Suppressor macrophage treated with lipopolysaccharide for 4 hours (primary cell): ENCODE measurements at regions not wholly inside any gene's neighbourhood (a gene's known extent, or its start where the extent isn't known, plus 50 kb on each side); places are given as distances from the start of the nearest gene placed in this dataset.
A peak's percentile ranks its signal among the peaks of the same experiment; 100 is the strongest.

Experiments
- DNase-seq: peaks from one replicate; pipeline ENCODE4 v3.0.0-alpha.2; 2020

GRCh38 chr20:9981829-9982228 is 53.0 kb upstream of the ANKEF1 start:
- no peak for DNase-seq

GRCh38 chr20:9978397-9979004 is 56.3 kb upstream of the ANKEF1 start:
- peak; percentile 90 for DNase-seq

GRCh38 chr20:9977629-9978028 is 57.2 kb upstream of the ANKEF1 start:
- DNase-seq, result no peak

- DNase-seq, result no peak
Observed at GRCh38 chr20:9974324-9974723, 60.5 kb upstream of the ANKEF1 start.

GRCh38 chr20:9971746-9972145 is 63.0 kb upstream of the ANKEF1 start:
- DNase-seq, result no peak

GRCh38 chr20:9969626-9970025 is 65.2 kb upstream of the ANKEF1 start:
- no peak for DNase-seq

GRCh38 chr20:9968015-9968414 is 66.8 kb upstream of the ANKEF1 start:
- no peak for DNase-seq

GRCh38 chr20:9966966-9967365 is 67.8 kb upstream of the ANKEF1 start:
- DNase-seq, result no peak

- no peak for DNase-seq
Observed at GRCh38 chr20:9963029-9963428, 71.8 kb upstream of the ANKEF1 start.

GRCh38 chr20:9958693-9959092 is 76.1 kb upstream of the ANKEF1 start:
- no peak for DNase-seq

- no peak for DNase-seq
Observed at GRCh38 chr20:9955646-9956045, 79.1 kb upstream of the ANKEF1 start.

GRCh38 chr20:9949563-9949962 is 85.2 kb upstream of the ANKEF1 start:
- DNase-seq, result no peak

- no peak for DNase-seq
Observed at GRCh38 chr20:9945408-9945807, 89.4 kb upstream of the ANKEF1 start.

- no peak for DNase-seq
Observed at GRCh38 chr20:9942736-9943135, 92.1 kb upstream of the ANKEF1 start.

GRCh38 chr20:9940329-9940728 is 94.5 kb upstream of the ANKEF1 start:
- no peak for DNase-seq

- DNase-seq, result no peak
Observed at GRCh38 chr20:9939231-9939630, 95.6 kb upstream of the ANKEF1 start.

- DNase-seq, result no peak
Observed at GRCh38 chr20:9935285-9935684, 96.4 kb upstream of the PAK5 start.

- no peak for DNase-seq
Observed at GRCh38 chr20:9930142-9930541, 91.3 kb upstream of the PAK5 start.

GRCh38 chr20:9928955-9929354 is 90.1 kb upstream of the PAK5 start:
- DNase-seq, result no peak

GRCh38 chr20:9928281-9928737 is 89.4 kb upstream of the PAK5 start:
- DNase-seq, result no peak

GRCh38 chr20:9927224-9927623 is 88.3 kb upstream of the PAK5 start:
- no peak for DNase-seq

- no peak for DNase-seq
Observed at GRCh38 chr20:9926476-9926875, 87.6 kb upstream of the PAK5 start.

- DNase-seq, result no peak
Observed at GRCh38 chr20:9926007-9926406, 87.1 kb upstream of the PAK5 start.

GRCh38 chr20:9923648-9924047 is 84.8 kb upstream of the PAK5 start:
- DNase-seq, result no peak

GRCh38 chr20:9920866-9921265 is 82.0 kb upstream of the PAK5 start:
- no peak for DNase-seq
